ENCODE measurements at regions not wholly inside any gene's neighbourhood (a gene's known extent, or its start where the extent isn't known, plus 50 kb on each side); places are given as distances from the start of the nearest gene placed in this dataset.

DNA sequence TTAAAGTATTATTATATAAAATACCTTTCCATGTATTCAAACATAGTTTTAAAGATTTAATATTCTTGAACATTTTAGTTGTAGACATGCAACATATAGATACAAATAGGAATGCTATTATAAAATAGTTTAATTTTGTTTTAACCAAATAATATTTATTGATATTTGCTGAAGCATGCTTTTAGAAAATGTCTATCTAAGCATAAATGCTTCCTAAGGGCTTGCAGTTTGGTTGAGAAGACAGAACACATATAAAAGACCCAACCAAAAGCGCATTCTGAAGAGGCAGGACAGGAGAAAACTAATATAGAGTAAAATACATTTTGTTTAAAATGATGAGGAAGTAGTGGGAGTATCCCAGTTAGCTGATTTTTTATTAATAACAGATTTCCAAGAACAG is 181.5 kb upstream of the ISL1 start:
- peaks cover 2% of the 10 kb centered on the region for H3K9me3 ChIP-seq (ENCODE audit: low read depth, low read length)
- TF ChIP-seq, protein P1, sequence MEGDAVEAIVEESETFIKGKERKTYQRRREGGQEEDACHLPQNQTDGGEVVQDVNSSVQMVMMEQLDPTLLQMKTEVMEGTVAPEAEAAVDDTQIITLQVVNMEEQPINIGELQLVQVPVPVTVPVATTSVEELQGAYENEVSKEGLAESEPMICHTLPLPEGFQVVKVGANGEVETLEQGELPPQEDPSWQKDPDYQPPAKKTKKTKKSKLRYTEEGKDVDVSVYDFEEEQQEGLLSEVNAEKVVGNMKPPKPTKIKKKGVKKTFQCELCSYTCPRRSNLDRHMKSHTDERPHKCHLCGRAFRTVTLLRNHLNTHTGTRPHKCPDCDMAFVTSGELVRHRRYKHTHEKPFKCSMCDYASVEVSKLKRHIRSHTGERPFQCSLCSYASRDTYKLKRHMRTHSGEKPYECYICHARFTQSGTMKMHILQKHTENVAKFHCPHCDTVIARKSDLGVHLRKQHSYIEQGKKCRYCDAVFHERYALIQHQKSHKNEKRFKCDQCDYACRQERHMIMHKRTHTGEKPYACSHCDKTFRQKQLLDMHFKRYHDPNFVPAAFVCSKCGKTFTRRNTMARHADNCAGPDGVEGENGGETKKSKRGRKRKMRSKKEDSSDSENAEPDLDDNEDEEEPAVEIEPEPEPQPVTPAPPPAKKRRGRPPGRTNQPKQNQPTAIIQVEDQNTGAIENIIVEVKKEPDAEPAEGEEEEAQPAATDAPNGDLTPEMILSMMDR (IDR thresholded peaks at IDR 0.05; ENCODE audit: extremely low read depth, low read depth, low read length), result no peak

DNA sequence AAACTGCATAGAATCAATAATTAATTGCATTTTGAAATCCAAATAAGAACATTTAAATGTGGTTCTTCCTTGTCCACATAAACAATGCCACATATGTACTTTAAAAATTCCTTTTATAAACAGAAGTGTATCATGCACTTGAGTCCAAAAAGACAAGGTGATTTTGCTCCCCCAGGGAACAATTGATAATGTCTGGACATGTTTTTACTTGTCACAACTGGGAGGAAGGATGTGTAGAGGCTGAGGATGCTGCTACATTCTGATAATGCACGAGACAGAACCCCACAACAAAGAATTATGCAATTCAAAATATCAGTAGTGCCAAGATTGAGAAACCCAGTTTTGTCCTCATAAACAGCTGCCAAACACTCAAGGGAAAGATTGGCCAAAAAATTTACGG is 181.1 kb upstream of the ISL1 start:
- Histone ChIP-seq H3K79me2 (ENCODE audit: insufficient read depth, low read length) (no peaks in the 10 kb centered on the region), H3K4me3 (ENCODE audit: insufficient read depth, low read length) (no peak overlapping the region), H3K27me3 (ENCODE audit: insufficient read depth, low read length) (no peaks in the 10 kb centered on the region), H3K36me3 (ENCODE audit: insufficient read depth, low read length) (no peaks in the 10 kb centered on the region), H4K20me1 (ENCODE audit: insufficient read depth, low read length) (no peaks in the 10 kb centered on the region), H3K4me2 (ENCODE audit: insufficient read depth, low read length) (no peak overlapping the region), H2AFZ (ENCODE audit: low read length) (no peak overlapping the region), H3K4me1 (ENCODE audit: insufficient read depth, low read length) (no peaks in the 10 kb centered on the region), H3K9me3 (ENCODE audit: low read depth, low read length) (peaks cover 2% of the 10 kb centered on the region), H3K27ac (ENCODE audit: low read depth, low read length) (no peak overlapping the region)
- TF ChIP-seq, protein P1 (IDR thresholded peaks at IDR 0.05; ENCODE audit: extremely low read depth, low read depth, low read length), result no peak
- DNase-seq (ENCODE audit: insufficient read length, low spot score, missing footprints), result no peak

More for the DNA sequence above, 181.5 kb upstream of the ISL1 start:
- Histone ChIP-seq H3K27me3 (ENCODE audit: insufficient read depth, low read length) (no peaks in the 10 kb centered on the region), H3K4me1 (ENCODE audit: insufficient read depth, low read length) (no peaks in the 10 kb centered on the region), H3K4me3 (ENCODE audit: insufficient read depth, low read length) (no peak overlapping the region), H3K27ac (ENCODE audit: low read depth, low read length) (no peak overlapping the region), H3K79me2 (ENCODE audit: insufficient read depth, low read length) (no peaks in the 10 kb centered on the region), H3K4me2 (ENCODE audit: insufficient read depth, low read length) (no peak overlapping the region), H3K36me3 (ENCODE audit: insufficient read depth, low read length) (no peaks in the 10 kb centered on the region), H2AFZ (ENCODE audit: low read length) (no peak overlapping the region), H4K20me1 (ENCODE audit: insufficient read depth, low read length) (no peaks in the 10 kb centered on the region)
- no peak for DNase-seq (ENCODE audit: insufficient read length, low spot score, missing footprints)

DNA sequence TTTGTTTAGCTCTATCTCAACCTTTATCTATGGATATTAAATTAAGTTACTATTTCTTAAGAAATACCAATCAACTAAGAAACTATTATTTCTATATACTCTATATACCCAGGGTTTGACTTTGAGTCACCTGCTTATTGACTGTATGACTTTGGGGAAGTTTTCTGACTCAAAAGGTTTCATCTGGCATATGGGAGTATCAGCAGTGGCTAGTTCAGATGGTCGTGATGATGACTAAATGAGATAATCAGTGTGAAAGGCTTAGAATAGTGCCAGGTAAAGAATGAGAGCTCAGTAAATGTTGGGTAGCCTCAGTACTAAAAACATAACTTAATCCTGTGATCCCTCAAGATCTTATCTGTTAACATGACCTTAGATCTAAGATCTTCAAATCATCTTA is 179.7 kb upstream of the ISL1 start:
- Histone ChIP-seq H3K4me3 (ENCODE audit: insufficient read depth, low read length) (no peak overlapping the region), H3K79me2 (ENCODE audit: insufficient read depth, low read length) (no peaks in the 10 kb centered on the region), H3K4me2 (ENCODE audit: insufficient read depth, low read length) (no peak overlapping the region), H4K20me1 (ENCODE audit: insufficient read depth, low read length) (no peaks in the 10 kb centered on the region), H3K27me3 (ENCODE audit: insufficient read depth, low read length) (no peaks in the 10 kb centered on the region), H3K4me1 (ENCODE audit: insufficient read depth, low read length) (no peaks in the 10 kb centered on the region), H3K9me3 (ENCODE audit: low read depth, low read length) (peaks cover 2% of the 10 kb centered on the region), H3K36me3 (ENCODE audit: insufficient read depth, low read length) (no peaks in the 10 kb centered on the region), H2AFZ (ENCODE audit: low read length) (no peak overlapping the region), H3K27ac (ENCODE audit: low read depth, low read length) (no peak overlapping the region)
- TF ChIP-seq, protein P1 (IDR thresholded peaks at IDR 0.05; ENCODE audit: extremely low read depth, low read depth, low read length), result no peak
- no peak for DNase-seq (ENCODE audit: insufficient read length, low spot score, missing footprints)

DNA sequence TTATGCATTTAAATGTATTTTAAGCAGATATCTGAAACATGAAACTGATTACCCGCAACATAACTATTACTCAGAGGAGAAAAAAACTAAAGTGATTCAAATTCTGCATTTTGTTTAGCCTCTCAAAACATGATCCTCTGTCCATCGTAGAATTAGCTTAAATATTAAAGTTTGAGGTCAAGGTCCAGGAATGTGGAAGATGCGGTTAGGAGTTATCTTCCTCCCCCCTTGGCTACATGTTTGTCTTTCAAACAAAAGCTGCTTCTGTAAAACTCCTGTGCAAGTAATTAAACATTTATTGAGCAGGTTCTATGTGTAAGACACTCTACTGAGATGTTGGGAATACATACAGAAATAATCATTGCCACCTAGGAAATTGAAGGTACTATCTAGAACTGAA is 175.0 kb upstream of the ISL1 start:
- Histone ChIP-seq H3K4me3 (ENCODE audit: insufficient read depth, low read length) (no peak overlapping the region), H3K79me2 (ENCODE audit: insufficient read depth, low read length) (no peaks in the 10 kb centered on the region)
- no peak for DNase-seq (ENCODE audit: insufficient read length, low spot score, missing footprints)

More for the DNA sequence above, 175.0 kb upstream of the ISL1 start:
- TF ChIP-seq, protein P1 (IDR thresholded peaks at IDR 0.05; ENCODE audit: extremely low read depth, low read depth, low read length), result no peak
- Histone ChIP-seq H3K36me3 (ENCODE audit: insufficient read depth, low read length) (no peaks in the 10 kb centered on the region), H3K9me3 (ENCODE audit: low read depth, low read length) (no peaks in the 10 kb centered on the region), H3K4me1 (ENCODE audit: insufficient read depth, low read length) (no peaks in the 10 kb centered on the region), H4K20me1 (ENCODE audit: insufficient read depth, low read length) (no peaks in the 10 kb centered on the region), H3K27ac (ENCODE audit: low read depth, low read length) (no peak overlapping the region), H3K4me2 (ENCODE audit: insufficient read depth, low read length) (no peak overlapping the region), H3K27me3 (ENCODE audit: insufficient read depth, low read length) (no peaks in the 10 kb centered on the region), H2AFZ (ENCODE audit: low read length) (no peak overlapping the region)

All from osteoblast (primary cell).